HuH-7 (cell line): ENCODE measurements at regions not wholly inside any gene's neighbourhood (a gene's known extent, or its start where the extent isn't known, plus 50 kb on each side); places are given as distances from the start of the nearest gene placed in this dataset.

ENCODE experiments used
- DNase-seq: peaks from one replicate; pipeline ENCODE4 v3.0.0; 2011; ENCODE audit warnings: low spot score

DNA sequence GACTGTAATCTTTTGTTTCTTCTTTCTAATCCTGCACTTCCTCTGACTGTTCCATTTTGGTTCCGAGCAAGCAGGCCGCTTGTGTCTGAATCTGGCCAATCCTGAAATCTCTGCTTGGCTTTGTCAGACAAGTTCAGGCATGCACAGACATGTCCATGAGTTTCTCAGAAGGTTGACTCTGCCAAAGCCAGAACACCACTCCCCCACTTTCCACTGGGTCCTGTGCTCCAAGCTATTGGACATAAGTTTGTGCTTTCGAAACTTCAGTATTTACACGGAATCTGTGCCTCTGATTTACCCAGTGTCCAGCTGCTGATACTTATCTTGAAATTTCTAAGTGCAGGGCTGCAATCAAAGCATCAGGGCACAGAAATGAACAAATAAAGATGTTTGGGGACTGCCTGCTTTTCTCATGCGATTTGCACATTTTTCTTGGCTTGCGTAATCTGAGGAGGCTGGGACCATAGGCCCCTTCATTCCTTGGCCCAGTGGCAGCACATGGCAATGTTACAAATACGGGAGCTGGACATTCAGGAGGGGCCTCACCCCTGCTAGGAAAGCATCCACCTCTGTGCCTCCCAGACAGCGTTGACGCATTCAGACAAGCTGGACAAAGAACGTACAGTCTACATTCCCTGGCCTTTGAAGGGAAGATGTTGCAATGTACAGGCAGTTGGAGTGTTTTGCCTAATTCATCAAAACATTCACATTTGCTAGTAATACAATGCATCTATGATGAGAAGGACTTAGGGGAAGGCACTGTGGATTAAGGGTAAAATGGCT, 209.2 kb upstream of the PAPPA start:
- DNase-seq = peak; percentile 24

DNA sequence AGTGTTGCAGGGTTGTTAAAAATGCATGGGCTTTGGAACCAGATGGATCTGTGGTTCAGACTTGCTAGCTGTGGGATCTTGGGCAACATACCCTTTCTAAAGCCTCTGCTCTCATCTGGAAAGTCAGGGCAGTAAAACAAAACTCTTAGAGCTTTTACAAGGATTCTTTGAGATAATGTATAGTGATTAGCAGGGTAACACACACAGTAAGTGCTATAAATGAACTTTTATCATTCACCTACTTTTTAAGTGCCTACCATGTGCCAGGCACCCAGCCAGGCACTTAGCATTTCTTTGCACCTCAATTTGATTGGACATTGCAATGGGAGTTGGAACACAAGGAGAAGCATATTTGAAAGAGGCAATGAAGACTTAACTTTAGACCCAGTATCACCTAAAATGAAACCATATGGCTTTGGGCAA, 208.6 kb upstream of the PAPPA start:
- no peak for DNase-seq

DNA sequence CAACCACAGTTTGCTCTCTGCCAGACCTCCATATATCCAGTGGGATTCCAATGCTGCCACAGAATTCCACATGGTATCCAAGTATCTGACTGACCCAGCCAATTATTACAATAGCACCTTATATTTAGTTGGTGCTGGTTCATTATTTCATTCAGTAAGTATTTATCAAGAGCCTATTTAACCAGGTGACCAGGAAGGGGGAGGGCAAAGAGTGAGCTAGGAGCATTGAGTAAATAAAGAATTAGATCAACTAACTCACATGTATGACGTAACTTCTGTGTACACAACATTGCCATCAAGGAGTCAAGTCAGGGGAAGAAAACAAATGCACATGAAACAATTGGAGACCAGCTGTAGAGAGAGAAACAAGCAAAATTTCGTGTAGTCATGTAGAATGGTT, 207.1 kb upstream of the PAPPA start:
- no peak for DNase-seq

- no peak for DNase-seq
Measured at GRCh38 chr9:115951977-115952376, 201.6 kb upstream of the PAPPA start.

DNA sequence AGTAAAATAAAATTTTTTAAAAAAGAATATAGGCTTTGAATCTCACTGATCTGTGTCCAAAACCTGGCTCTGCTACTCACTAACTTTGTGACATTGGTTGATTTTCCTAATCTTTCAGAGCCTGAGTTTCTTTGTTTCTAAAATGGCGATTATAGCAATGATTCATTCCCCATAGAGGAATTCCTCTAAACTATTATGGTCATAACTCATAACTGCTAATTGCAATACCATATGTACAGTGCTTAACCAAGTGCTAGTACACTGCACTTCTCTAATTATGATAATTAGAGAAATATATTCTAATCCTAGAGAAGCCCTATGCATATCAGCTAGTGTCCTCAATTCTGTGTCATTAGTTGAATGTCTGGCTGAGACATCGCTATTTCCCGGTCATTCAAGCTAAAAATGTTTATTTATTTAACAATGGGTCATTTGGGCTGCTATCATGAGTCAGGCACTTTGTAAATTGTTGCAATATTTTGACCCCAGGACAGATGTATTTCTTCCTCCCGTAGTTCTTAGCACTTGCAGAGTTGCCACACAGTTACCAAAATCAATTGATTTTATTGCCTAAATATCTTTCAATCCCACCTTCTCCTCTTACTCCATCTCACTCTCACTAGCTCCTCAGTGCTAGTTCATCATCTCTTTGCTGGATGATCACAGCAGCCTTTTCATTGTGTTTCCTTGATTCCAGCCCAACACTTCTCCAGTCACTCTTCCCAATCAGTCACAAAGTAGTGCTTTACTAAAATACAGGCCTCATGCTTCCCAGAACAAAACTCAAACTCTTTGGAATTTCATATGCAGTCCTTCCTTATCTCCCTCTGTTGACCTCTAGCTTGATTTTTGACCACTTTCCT, 200.9 kb upstream of the PAPPA start:
- DNase-seq = no peak

DNA sequence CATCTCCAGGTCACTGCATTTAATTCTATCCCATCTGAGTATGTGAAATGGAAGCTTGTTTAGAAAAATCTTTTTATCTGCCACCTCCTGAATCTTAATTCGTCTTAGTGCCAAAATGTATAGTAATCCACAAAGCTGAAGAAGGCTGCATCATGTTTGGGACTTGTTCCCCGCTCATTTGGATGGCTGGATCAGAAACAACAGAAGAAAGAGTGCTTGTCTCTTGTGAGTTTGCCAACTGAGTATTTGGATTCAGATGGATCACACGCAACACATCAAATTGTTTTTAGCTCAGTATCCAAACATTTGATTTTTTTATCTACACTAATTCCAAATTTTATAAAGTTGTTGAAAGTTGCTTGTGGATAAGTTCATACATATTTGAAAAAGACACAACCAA, 197.2 kb upstream of the PAPPA start:
- DNase-seq = no peak

GRCh38 chr9:115957585-115957984, 196.0 kb upstream of the PAPPA start:
- no peak for DNase-seq

- DNase-seq = no peak
Measured at GRCh38 chr9:115964710-115965347, 188.8 kb upstream of the PAPPA start.

DNA sequence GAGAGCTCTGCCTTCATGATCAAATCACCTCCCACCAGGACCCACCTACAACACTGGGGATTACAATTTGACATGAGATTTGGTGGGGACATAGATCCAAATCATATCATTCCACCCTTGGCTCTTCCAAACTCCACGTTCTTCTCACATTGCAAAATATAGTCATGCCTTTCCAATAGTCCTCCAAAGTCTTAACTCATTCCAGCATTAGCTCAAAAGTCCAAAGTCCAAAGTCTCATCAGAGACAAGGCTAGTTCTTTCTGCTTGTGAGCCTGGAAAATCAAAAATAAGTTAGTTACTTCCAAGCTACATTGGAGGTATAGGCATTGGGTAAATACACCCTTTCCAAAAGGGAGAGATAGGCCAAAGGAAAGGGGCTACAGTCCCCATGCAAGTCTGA, 186.9 kb upstream of the PAPPA start:
- DNase-seq = no peak

- DNase-seq = no peak
Measured at GRCh38 chr9:115969096-115969495, 184.5 kb upstream of the PAPPA start.

DNA sequence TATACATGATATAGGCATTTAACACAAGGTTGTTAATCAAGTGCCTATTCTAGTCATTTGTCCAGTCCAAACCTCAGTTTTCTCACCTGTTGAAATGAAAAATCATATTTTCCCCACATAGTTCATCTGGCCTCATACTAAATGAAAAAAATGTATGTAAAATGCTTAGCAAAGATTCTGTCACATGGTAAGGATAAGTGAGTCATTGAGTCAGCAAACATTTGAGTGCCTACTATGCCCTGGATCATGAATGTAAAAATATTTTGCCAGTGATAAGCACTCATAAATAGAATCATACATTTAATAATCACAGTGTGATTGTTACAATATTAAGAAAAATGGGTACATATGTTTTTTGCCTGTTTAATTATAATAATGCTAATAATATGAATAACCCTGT, 181.2 kb upstream of the PAPPA start:
- no peak for DNase-seq

DNA sequence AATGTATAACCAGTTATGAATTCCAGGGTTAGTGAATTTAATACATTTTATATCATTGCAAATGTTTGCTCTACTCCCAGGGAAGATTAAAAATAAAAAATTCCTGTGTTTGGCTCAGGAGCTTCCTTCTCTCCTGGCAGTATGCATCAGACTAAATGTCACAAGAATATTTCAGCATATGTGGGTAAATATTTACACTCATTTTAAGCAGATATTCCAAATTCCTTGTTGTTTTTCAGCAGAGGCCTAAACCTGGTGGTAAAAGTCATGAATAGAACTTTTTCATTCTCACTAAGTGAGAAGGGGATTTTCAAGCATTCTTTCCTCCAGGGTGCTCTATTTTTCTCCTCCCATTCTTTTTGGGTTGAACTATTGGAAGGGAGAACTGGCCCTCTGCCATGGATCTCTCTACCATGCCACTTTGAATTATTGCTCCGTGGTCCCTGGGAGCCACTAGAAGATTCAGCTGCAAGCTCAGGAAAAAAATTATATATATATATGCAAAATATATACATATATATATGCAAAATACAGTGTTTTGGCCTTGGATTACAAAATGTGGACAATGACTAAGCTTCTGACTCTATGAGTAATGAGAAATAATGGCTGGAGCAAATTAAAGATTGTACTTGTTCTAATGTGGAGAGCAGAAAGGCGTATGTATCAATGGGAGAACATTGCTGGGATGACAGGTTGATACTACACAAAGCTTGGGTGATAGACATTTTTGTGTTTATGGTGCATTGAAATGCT, 180.6 kb upstream of the PAPPA start:
- DNase-seq = no peak

- DNase-seq = no peak
Measured at GRCh38 chr9:115976781-115977180, 176.8 kb upstream of the PAPPA start.

- DNase-seq = no peak
Measured at GRCh38 chr9:115978091-115978490, 175.5 kb upstream of the PAPPA start.

GRCh38 chr9:115978659-115979096, 174.9 kb upstream of the PAPPA start:
- no peak for DNase-seq

GRCh38 chr9:115980054-115980453, 173.5 kb upstream of the PAPPA start:
- no peak for DNase-seq

DNA sequence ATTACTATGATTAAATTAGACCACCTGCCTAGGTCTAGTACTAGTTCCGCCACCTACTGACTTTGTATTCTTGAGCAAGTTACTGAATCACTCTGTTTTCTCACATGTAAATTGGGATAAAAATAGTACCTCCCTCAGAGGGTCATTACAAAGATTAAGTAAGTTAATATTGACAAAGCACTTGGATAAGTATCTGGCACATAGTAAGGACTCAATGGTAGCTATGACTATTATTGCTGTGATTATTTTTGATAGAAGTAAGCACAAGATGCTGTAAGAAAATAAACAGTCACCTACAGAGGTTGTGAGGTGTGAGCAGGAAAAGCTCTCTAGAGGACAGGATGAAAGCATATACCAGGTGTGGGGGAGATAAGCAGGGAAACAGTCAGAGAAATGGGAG, 173.1 kb upstream of the PAPPA start:
- DNase-seq = no peak

- DNase-seq = no peak
Measured at GRCh38 chr9:115980976-115981375, 172.6 kb upstream of the PAPPA start.

GRCh38 chr9:115983366-115983765, 170.2 kb upstream of the PAPPA start:
- DNase-seq = no peak

DNA sequence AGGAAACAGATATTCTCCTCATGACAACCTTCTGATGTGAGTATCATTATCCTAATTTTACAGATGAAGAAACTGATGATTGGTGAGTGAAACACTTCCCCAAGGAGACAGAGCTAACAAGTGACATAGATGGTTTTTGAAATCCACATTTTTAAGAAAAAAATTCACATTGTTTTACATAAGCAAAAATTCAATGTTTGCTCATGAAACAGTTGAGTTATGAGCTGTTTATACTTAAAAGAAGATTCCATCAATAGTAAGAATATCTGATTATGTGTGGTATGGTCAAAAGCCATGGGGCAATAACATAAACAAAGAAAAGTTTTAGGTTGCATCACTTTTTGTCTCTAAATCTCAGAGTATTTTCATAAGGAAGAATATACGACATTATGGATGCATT, 167.9 kb upstream of the PAPPA start:
- no peak for DNase-seq

- DNase-seq = no peak
Measured at GRCh38 chr9:115986508-115986907, 167.1 kb upstream of the PAPPA start.

GRCh38 chr9:115988701-115989100, 164.9 kb upstream of the PAPPA start:
- DNase-seq = no peak
